ENCODE measurements at regions not wholly inside any gene's neighbourhood (a gene's known extent, or its start where the extent isn't known, plus 50 kb on each side); places are given as distances from the start of the nearest gene placed in this dataset.
A peak's percentile ranks its signal among the peaks of the same experiment; 100 is the strongest.
"Not testable (repeated sequence)": the region's sequence is repeated elsewhere in the genome, so short reads cannot be mapped to it uniquely, and the experiment has no call there.

- ATAC-seq (replicated peaks in 1 of 4); POLR2A ChIA-PET; H3K4me1 Mint-ChIP-seq; H3K4me1 ChIP-seq (ENCODE audit: control insufficient read depth in 1 of 2, extremely low read depth in 1 of 2, insufficient read depth in 2 of 2, low read length in 2 of 2); DNase-seq; H3K27ac ChIP-seq (ENCODE audit: low read length); H3K36me3 ChIP-seq (ENCODE audit: control insufficient read depth in 2 of 2, extremely low read depth in 1 of 2, insufficient read depth in 1 of 2, low read length in 1 of 2); H3K27me3 ChIP-seq (replicated peaks in 1 of 2; ENCODE audit: control insufficient read depth in 2 of 2, extremely low read depth in 1 of 2, insufficient read depth in 2 of 2, low read length in 1 of 2); H3K27ac Mint-ChIP-seq; CTCF ChIA-PET; H3K4me3 ChIP-seq (ENCODE audit: control insufficient read depth in 1 of 2, extremely low read depth in 1 of 2, low read length in 1 of 2); H3K36me3 Mint-ChIP-seq; H3K4me3 Mint-ChIP-seq; H3K27me3 Mint-ChIP-seq; H3K9me3 ChIP-seq: not testable (repeated sequence)
- peaks cover 23 to 26% (median 24%) of the 10 kb centered on the region in 3 donors for H3K9me3 Mint-ChIP-seq
- 60% methylated on average over 2 of the region's 6 CpGs for WGBS (ENCODE audit: insufficient coverage)
Observed at GRCh38 chr9:63912451-63912850, 1372.6 kb downstream of the FOXD4L5 start.

GRCh38 chr9:63909076-63909475 is 1375.9 kb downstream of the FOXD4L5 start:
- WGBS (ENCODE audit: insufficient coverage) = 86% methylated on average over 1 of the region's 3 CpGs
- POLR2A ChIA-PET; CTCF ChIA-PET; DNase-seq; H3K36me3 Mint-ChIP-seq; H3K4me1 ChIP-seq (ENCODE audit: control insufficient read depth in 1 of 2, extremely low read depth in 1 of 2, insufficient read depth in 2 of 2, low read length in 2 of 2); H3K4me3 ChIP-seq (ENCODE audit: control insufficient read depth in 1 of 2, extremely low read depth in 1 of 2, low read length in 1 of 2); H3K27ac Mint-ChIP-seq; H3K27ac ChIP-seq (ENCODE audit: low read length); H3K27me3 ChIP-seq (replicated peaks in 1 of 2; ENCODE audit: control insufficient read depth in 2 of 2, extremely low read depth in 1 of 2, insufficient read depth in 2 of 2, low read length in 1 of 2); ATAC-seq (replicated peaks in 1 of 4); H3K4me3 Mint-ChIP-seq; H3K9me3 ChIP-seq; H3K4me1 Mint-ChIP-seq; H3K36me3 ChIP-seq (ENCODE audit: control insufficient read depth in 2 of 2, extremely low read depth in 1 of 2, insufficient read depth in 1 of 2, low read length in 1 of 2); H3K27me3 Mint-ChIP-seq: not testable (repeated sequence)
- peaks cover 17 to 26% (median 20%) of the 10 kb centered on the region in 3 donors for H3K9me3 Mint-ChIP-seq

GRCh38 chr9:63899637-63900190 is 1385.3 kb downstream of the FOXD4L5 start:
- H3K4me3 Mint-ChIP-seq; H3K27ac ChIP-seq (ENCODE audit: low read length); H3K4me3 ChIP-seq (ENCODE audit: control insufficient read depth in 1 of 2, extremely low read depth in 1 of 2, low read length in 1 of 2); ATAC-seq (replicated peaks in 1 of 4); POLR2A ChIA-PET; H3K27me3 Mint-ChIP-seq; H3K4me1 Mint-ChIP-seq; H3K36me3 ChIP-seq (ENCODE audit: control insufficient read depth in 2 of 2, extremely low read depth in 1 of 2, insufficient read depth in 1 of 2, low read length in 1 of 2); H3K36me3 Mint-ChIP-seq; H3K9me3 ChIP-seq; H3K27me3 ChIP-seq (replicated peaks in 1 of 2; ENCODE audit: control insufficient read depth in 2 of 2, extremely low read depth in 1 of 2, insufficient read depth in 2 of 2, low read length in 1 of 2); CTCF ChIA-PET; DNase-seq; H3K4me1 ChIP-seq (ENCODE audit: control insufficient read depth in 1 of 2, extremely low read depth in 1 of 2, insufficient read depth in 2 of 2, low read length in 2 of 2); H3K27ac Mint-ChIP-seq: not testable (repeated sequence)
- H3K9me3 Mint-ChIP-seq = peaks cover 5 to 16% (median 15%) of the 10 kb centered on the region in 3 donors
- WGBS (ENCODE audit: insufficient coverage) = 85% methylated on average over 16 of the region's 16 CpGs

DNA sequence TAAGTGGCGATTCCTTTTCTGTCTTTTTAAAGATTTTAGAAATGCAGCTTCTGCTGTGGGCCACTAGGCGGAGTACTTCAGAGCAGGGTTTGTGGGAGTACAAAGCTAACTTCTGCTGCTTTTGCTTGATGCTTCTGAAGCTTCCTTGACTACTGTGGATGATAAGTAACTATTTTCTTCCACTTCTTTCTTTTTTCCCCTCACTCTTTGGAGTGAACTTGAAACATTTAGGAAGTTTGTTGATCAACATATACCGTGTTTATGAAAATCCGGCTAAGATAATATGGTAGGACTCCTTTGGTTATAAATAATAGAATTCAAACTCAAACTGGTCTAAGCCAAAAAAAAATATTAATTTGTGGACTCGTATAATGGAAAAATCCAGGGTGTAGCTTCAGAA is 1403.6 kb downstream of the FOXD4L5 start:
- H3K4me1 ChIP-seq (ENCODE audit: control insufficient read depth in 1 of 2, extremely low read depth in 1 of 2, insufficient read depth in 2 of 2, low read length in 2 of 2); ATAC-seq (replicated peaks in 1 of 4); H3K4me3 Mint-ChIP-seq; H3K36me3 Mint-ChIP-seq; H3K4me3 ChIP-seq (ENCODE audit: control insufficient read depth in 1 of 2, extremely low read depth in 1 of 2, low read length in 1 of 2); DNase-seq; H3K27ac Mint-ChIP-seq; H3K27me3 ChIP-seq (replicated peaks in 1 of 2; ENCODE audit: control insufficient read depth in 2 of 2, extremely low read depth in 1 of 2, insufficient read depth in 2 of 2, low read length in 1 of 2); H3K27me3 Mint-ChIP-seq; H3K36me3 ChIP-seq (ENCODE audit: control insufficient read depth in 2 of 2, extremely low read depth in 1 of 2, insufficient read depth in 1 of 2, low read length in 1 of 2); H3K27ac ChIP-seq (ENCODE audit: low read length); POLR2A ChIA-PET; CTCF ChIA-PET; H3K9me3 Mint-ChIP-seq; H3K9me3 ChIP-seq; H3K4me1 Mint-ChIP-seq: not testable (repeated sequence)
- WGBS (ENCODE audit: insufficient coverage) = no CpG with 5 or more reads among the region's 5 CpGs

- H3K27me3 ChIP-seq (replicated peaks in 1 of 2; ENCODE audit: control insufficient read depth in 2 of 2, extremely low read depth in 1 of 2, insufficient read depth in 2 of 2, low read length in 1 of 2); H3K36me3 Mint-ChIP-seq; H3K4me1 ChIP-seq (ENCODE audit: control insufficient read depth in 1 of 2, extremely low read depth in 1 of 2, insufficient read depth in 2 of 2, low read length in 2 of 2); ATAC-seq (replicated peaks in 1 of 4); H3K9me3 Mint-ChIP-seq; H3K4me3 Mint-ChIP-seq; H3K4me1 Mint-ChIP-seq; POLR2A ChIA-PET; H3K9me3 ChIP-seq; H3K4me3 ChIP-seq (ENCODE audit: control insufficient read depth in 1 of 2, extremely low read depth in 1 of 2, low read length in 1 of 2); H3K27ac ChIP-seq (ENCODE audit: low read length); H3K36me3 ChIP-seq (ENCODE audit: control insufficient read depth in 2 of 2, extremely low read depth in 1 of 2, insufficient read depth in 1 of 2, low read length in 1 of 2); DNase-seq; CTCF ChIA-PET; H3K27me3 Mint-ChIP-seq; H3K27ac Mint-ChIP-seq: not testable (repeated sequence)
- 82% methylated on average over 5 of the region's 17 CpGs for WGBS (ENCODE audit: insufficient coverage)
Observed at GRCh38 chr9:63876380-63876779, 1408.6 kb downstream of the FOXD4L5 start.

GRCh38 chr9:63859475-63860215 is 1425.4 kb downstream of the FOXD4L5 start:
- Histone ChIP-seq H3K4me1 (ENCODE audit: control insufficient read depth in 1 of 2, extremely low read depth in 1 of 2, insufficient read depth in 2 of 2, low read length in 2 of 2) (no peaks in the 10 kb centered on the region), H3K36me3 (ENCODE audit: control insufficient read depth in 2 of 2, extremely low read depth in 1 of 2, insufficient read depth in 1 of 2, low read length in 1 of 2) (no peaks in the 10 kb centered on the region), H3K9me3 (no peaks in the 10 kb centered on the region), H3K4me3 (ENCODE audit: control insufficient read depth in 1 of 2, extremely low read depth in 1 of 2, low read length in 1 of 2) (peak overlapping the region in 1 of 2 donors; percentile 33), H3K27ac (ENCODE audit: low read length) (peak overlapping the region; percentile 23), H3K27me3 (replicated peaks in 1 of 2; ENCODE audit: control insufficient read depth in 2 of 2, extremely low read depth in 1 of 2, insufficient read depth in 2 of 2, low read length in 1 of 2) (no peaks in the 10 kb centered on the region)
- 55% methylated on average over 40 of the region's 52 CpGs for WGBS (ENCODE audit: insufficient coverage)
- Mint-ChIP-seq H3K27me3 (no peaks in the 10 kb centered on the region), H3K9me3 (peaks cover 9 to 20% (median 10%) of the 10 kb centered on the region in 3 donors), H3K4me3 (peak overlapping the region; percentile 49 to 71 (median 69)), H3K4me1 (peaks cover 0 to 2% (median 0%) of the 10 kb centered on the region in 3 donors), H3K27ac (peak overlapping the region in 1 of 2 donors; percentile 28), H3K36me3 (no peaks in the 10 kb centered on the region)
- ChIA-PET POLR2A (no interaction called here), CTCF (no interaction called here)
- DNase-seq (peak in 25 of 35 experiments; percentile 1 to 56 (median 21)), ATAC-seq (replicated peaks in 1 of 4) (peak in 3 of 4 experiments; percentile 24 to 72 (median 65))

Data from T-cell (primary cell).